Right atrium auricular region (tissue), 2 donors: ENCODE measurements at regions not wholly inside any gene's neighbourhood (a gene's known extent, or its start where the extent isn't known, plus 50 kb on each side); places are given as distances from the start of the nearest gene placed in this dataset.

ENCODE experiments used
- DNase-seq: peaks from one replicate; pipeline ENCODE4 v3.0.0-alpha.2; 2019; ENCODE audit warnings: low spot score
- H3K27ac ChIP-seq, 2 donors: fragments of 200-600 bp; sonication (generic); 1 replicate in 1 of 2; 2 replicates in 1 of 2; pipeline ENCODE4 v1.5.1; 2016 to 2019
- H3K27me3 ChIP-seq, 2 donors: fragments of 200-600 bp; sonication (generic); one replicate each; pipeline versions ENCODE4 v1.5.1 to v1.6.0; 2017 to 2019
- H3K36me3 ChIP-seq: fragments of 200-600 bp; sonication (generic); one replicate; pipeline ENCODE4 v1.5.1; 2016
- H3K4me1 ChIP-seq, 2 donors: fragments of 200-600 bp; sonication (generic); one replicate each; pipeline versions ENCODE4 v1.5.1 to v1.6.0; 2017 to 2019
- H3K4me3 ChIP-seq, 2 donors: fragments of 200-600 bp; sonication (generic); 1 replicate in 1 of 2; 2 replicates in 1 of 2; pipeline ENCODE4 v1.5.1; 2017 to 2019; ENCODE audit warnings: mild to moderate bottlenecking in 1 of 2, moderate library complexity in 1 of 2
- H3K9me3 ChIP-seq, 2 donors: fragments of 200-600 bp; sonication (generic); one replicate each; pipeline ENCODE4 v1.5.1; 2019
- TF ChIP-seq, protein P1 (sequence below), 2 donors: fragments of 200-600 bp; sonication (generic); IDR thresholded peaks; one replicate each; pipeline ENCODE4 v1.5.1; 2019; ENCODE audit warnings: antibody characterized with exemption in 2 of 2

DNA sequence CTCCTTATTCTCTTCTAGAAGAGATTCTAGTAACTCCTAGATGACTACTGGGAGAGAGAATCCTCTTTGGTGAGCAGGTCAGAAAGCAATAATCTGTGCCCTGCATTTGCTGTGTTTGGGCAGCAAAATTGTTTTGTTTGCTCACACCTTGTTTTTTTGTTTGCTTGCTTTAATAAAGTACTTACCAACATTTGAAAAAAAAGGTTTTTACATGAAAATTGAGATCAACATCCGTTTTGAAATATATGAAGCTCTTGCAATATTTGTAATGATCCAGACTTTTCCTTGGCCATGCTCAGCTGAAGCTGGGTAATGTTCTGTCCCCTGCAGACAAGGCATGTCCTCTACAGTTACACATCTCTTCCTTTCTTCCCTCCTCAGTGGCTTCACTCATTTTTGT is 62.2 kb downstream of the DIPK2A start:
- H3K27ac ChIP-seq, result no peak overlapping the region
- no peaks in the 10 kb centered on the region for H3K27me3 ChIP-seq
- H3K4me1 ChIP-seq, result no peaks in the 10 kb centered on the region
- H3K4me3 ChIP-seq, result no peak overlapping the region
- TF ChIP-seq, protein P1, sequence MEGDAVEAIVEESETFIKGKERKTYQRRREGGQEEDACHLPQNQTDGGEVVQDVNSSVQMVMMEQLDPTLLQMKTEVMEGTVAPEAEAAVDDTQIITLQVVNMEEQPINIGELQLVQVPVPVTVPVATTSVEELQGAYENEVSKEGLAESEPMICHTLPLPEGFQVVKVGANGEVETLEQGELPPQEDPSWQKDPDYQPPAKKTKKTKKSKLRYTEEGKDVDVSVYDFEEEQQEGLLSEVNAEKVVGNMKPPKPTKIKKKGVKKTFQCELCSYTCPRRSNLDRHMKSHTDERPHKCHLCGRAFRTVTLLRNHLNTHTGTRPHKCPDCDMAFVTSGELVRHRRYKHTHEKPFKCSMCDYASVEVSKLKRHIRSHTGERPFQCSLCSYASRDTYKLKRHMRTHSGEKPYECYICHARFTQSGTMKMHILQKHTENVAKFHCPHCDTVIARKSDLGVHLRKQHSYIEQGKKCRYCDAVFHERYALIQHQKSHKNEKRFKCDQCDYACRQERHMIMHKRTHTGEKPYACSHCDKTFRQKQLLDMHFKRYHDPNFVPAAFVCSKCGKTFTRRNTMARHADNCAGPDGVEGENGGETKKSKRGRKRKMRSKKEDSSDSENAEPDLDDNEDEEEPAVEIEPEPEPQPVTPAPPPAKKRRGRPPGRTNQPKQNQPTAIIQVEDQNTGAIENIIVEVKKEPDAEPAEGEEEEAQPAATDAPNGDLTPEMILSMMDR (IDR thresholded peaks at IDR 0.05), result no peak
- DNase-seq, result no peak
- H3K9me3 ChIP-seq, result no peaks in the 10 kb centered on the region
- H3K36me3 ChIP-seq, result no peaks in the 10 kb centered on the region

DNA sequence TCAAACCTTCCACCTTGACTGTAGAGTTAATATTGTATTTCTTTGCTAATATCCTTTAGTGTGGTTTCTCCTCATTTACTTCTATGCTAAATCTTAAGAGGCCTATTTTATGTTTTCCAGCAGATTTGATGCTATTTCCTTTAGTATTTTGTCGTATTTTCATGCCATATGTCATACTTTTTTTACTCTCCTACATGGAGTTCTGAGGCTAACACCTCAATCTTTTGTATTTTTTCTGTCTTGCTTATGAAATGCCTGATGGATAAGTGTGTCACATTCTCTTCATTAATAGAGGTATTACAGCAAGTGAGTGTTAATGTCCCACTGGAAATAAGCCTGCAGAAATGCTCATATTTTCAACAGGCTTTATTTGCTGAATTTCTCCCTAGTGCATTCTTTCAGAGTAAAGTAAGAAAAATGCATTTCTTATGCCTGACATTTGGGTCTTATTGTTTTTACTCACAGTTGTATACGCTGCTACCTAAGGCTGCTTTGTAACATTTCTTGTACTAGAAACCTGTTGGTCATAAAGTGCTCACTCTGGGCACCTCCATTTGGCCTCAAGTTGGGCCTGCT is 63.2 kb downstream of the DIPK2A start:
- no peak for DNase-seq
- no peaks in the 10 kb centered on the region for H3K9me3 ChIP-seq
- H3K27ac ChIP-seq, result no peak overlapping the region
- no peaks in the 10 kb centered on the region for H3K4me1 ChIP-seq
- no peaks in the 10 kb centered on the region for H3K27me3 ChIP-seq
- no peaks in the 10 kb centered on the region for H3K36me3 ChIP-seq
- no peak overlapping the region for H3K4me3 ChIP-seq
- TF ChIP-seq, protein P1 (IDR thresholded peaks at IDR 0.05), result no peak

DNA sequence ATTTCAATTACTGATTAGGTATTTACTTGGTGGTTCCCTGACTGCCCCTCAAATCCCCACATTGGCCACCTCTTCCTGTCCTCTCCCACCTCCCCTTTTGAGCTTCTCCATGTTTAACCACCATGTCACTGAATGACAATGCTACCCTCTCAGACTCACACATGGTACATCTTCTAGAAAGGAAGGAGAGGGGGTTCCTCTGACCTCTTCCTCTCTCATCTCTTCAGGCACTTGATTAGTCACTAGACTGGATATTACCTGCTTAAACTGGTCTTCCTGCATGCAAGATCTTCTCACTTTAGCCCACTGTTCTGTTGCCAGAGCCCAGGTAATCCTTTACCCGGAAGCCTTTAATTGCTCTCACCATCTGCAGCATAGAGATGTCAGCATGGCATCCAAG is 64.9 kb downstream of the DIPK2A start:
- Histone ChIP-seq H3K4me1 (no peaks in the 10 kb centered on the region), H3K36me3 (no peaks in the 10 kb centered on the region), H3K27me3 (no peaks in the 10 kb centered on the region), H3K9me3 (no peaks in the 10 kb centered on the region), H3K4me3 (no peak overlapping the region), H3K27ac (no peak overlapping the region)
- DNase-seq, result no peak
- TF ChIP-seq, protein P1 (IDR thresholded peaks at IDR 0.05), result no peak

DNA sequence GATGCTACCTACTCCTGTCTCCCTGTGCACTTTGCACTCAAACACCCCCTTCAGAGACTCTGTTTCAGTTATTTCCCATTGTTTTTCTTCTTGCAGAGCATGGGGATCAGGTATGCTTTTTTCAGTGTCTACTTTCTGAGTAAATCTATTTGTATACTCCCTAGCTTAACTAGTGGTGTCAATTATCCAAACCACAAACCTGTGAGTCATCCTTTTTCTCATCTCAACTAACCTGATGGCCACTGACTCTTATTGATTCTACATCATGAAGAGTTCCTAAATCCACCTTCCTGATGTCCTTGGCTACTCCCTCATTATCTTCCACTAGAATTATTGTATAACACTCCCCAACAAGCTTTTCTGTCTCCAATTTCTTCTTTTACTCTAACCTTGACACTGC is 68.0 kb downstream of the DIPK2A start:
- Histone ChIP-seq H3K4me1 (no peaks in the 10 kb centered on the region), H3K36me3 (no peaks in the 10 kb centered on the region), H3K9me3 (no peaks in the 10 kb centered on the region), H3K27ac (no peak overlapping the region), H3K27me3 (no peaks in the 10 kb centered on the region), H3K4me3 (no peak overlapping the region)
- DNase-seq, result no peak
- TF ChIP-seq, protein P1 (IDR thresholded peaks at IDR 0.05), result no peak

DNA sequence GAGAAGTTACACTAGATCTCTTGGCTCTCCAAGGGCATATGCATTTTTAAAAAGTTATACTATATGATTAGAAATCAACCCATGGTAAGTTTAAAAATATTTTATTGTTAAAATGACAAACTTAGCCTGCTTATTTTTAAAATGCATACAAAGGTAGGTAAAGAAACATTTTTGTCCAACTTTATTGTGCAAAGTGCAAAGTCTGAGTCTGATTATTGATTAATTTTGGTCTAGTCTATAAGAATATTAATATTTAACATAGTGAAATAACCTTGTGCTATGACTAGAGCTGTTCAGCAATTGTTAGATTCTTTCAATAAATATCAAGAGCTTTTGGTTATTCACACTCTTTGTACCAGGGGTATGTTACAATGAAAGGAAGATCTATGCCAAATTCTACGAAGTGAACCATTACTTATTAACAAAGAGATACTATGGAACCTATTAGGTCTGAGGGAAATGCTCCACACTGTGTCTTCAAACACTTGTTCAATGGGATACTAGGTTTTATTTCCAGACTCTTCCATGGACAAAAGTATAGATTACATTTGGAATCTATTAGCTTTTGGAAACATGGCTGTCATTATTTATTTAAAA is 70.4 kb downstream of the DIPK2A start:
- Histone ChIP-seq H3K4me1 (no peaks in the 10 kb centered on the region), H3K9me3 (no peaks in the 10 kb centered on the region), H3K4me3 (no peak overlapping the region), H3K36me3 (no peaks in the 10 kb centered on the region), H3K27ac (no peak overlapping the region), H3K27me3 (no peaks in the 10 kb centered on the region)
- DNase-seq, result no peak
- TF ChIP-seq, protein P1 (IDR thresholded peaks at IDR 0.05), result no peak

DNA sequence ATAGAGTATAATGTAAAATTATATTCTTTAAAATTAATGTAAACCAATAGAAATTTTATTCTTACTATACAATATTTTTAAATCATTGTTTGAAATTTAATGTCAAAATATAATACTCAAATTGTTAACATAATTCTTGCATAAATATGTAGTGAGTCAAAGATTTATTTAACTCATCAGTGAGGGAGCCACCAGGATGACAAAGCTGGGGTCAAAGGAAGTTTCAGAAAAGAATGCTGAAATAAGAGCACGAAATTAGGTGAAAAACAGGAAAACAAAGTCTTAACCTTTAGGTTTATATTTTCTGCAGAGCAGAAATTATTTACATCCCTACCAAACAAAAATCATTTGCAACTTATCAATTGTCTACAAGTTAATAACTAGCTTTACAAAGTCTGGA is 74.1 kb downstream of the DIPK2A start:
- DNase-seq, result no peak
- TF ChIP-seq, protein P1 (IDR thresholded peaks at IDR 0.05), result no peak
- no peaks in the 10 kb centered on the region for H3K9me3 ChIP-seq
- H3K36me3 ChIP-seq, result no peaks in the 10 kb centered on the region
- H3K27ac ChIP-seq, result no peak overlapping the region
- no peaks in the 10 kb centered on the region for H3K27me3 ChIP-seq
- no peaks in the 10 kb centered on the region for H3K4me1 ChIP-seq
- H3K4me3 ChIP-seq, result no peak overlapping the region
